ENCODE measurements at regions not wholly inside any gene's neighbourhood (a gene's known extent, or its start where the extent isn't known, plus 50 kb on each side); places are given as distances from the start of the nearest gene placed in this dataset.

GRCh38 chr6:41453244-41453643 lies 92.9 kb upstream of the FOXP4 start:
- Histone ChIP-seq H3K4me3 (ENCODE audit: low read depth in 2 of 2, low read length in 2 of 2) (no peak overlapping the region), H3K27me3 (ENCODE audit: control insufficient read depth, insufficient read depth, low read length) (no peaks in the 10 kb centered on the region; the same call in 1 of the 2 replicates), H3K4me1 (ENCODE audit: control insufficient read depth, insufficient read depth, low read length) (no peaks in the 10 kb centered on the region), H3K27ac (ENCODE audit: low read length) (no peak overlapping the region), H3K36me3 (ENCODE audit: control insufficient read depth, insufficient read depth, low read length) (no peaks in the 10 kb centered on the region), H3K9me3 (ENCODE audit: control insufficient read depth, insufficient read depth, low read depth, low read length) (no peaks in the 10 kb centered on the region)
- ChIA-PET CTCF (interaction anchor here (0.5 to 1.0 kb wide), 2 partner anchors 17 to 102 kb away, joined by 3 read pairs; no protein-coding TSS in a partner anchor), POLR2A (no interaction called here)
- TF ChIP-seq CTCF (IDR thresholded peaks at IDR 0.05) (no peak), REST (IDR thresholded peaks at IDR 0.05; ENCODE audit: insufficient read depth in 1 of 2, low read depth in 2 of 2, low read length in 1 of 2) (no peak), POLR2AphosphoS5 (IDR thresholded peaks at IDR 0.05; ENCODE audit: low read depth, low read length) (no peak), TCF7L2 (IDR thresholded peaks at IDR 0.05; ENCODE audit: low read depth, low read length) (no peak), SIN3A (IDR thresholded peaks at IDR 0.05; ENCODE audit: borderline replicate concordance, insufficient read depth, low read depth, low read length) (no peak)
- no peak for ATAC-seq
- no peak for DNase-seq (ENCODE audit: low read depth, low spot score)
- in situ Hi-C loops (cut with HindIII; ENCODE audit: low pct_unique_long_range_greater_than_20kb, low sequenced_read_pairs) (no loop called here), intact Hi-C loops (cut with micrococcal nuclease; ENCODE audit: unreplicated experiment) (no loop called here)
- BruUV-seq (replicated peaks) = no TSS peak

GRCh38 chr6:41454189-41454789 lies 91.9 kb upstream of the FOXP4 start:
- intact Hi-C loops (cut with micrococcal nuclease; ENCODE audit: unreplicated experiment) (no loop called here), in situ Hi-C loops (cut with HindIII; ENCODE audit: low pct_unique_long_range_greater_than_20kb, low sequenced_read_pairs) (no loop called here)
- no TSS peak for BruUV-seq (replicated peaks)
- H3K4me1 ChIP-seq (ENCODE audit: control insufficient read depth, insufficient read depth, low read length) = no peaks in the 10 kb centered on the region
- H3K27me3 ChIP-seq (ENCODE audit: control insufficient read depth, insufficient read depth, low read length) = no peaks in the 10 kb centered on the region; the same call in 1 of the 2 replicates
- CTCF ChIA-PET = no interaction called here
- ATAC-seq = no peak
- no peak overlapping the region for H3K4me3 ChIP-seq (ENCODE audit: low read depth in 2 of 2, low read length in 2 of 2)
- TF ChIP-seq REST (IDR thresholded peaks at IDR 0.05; ENCODE audit: insufficient read depth in 1 of 2, low read depth in 2 of 2, low read length in 1 of 2) = no peak
- no peak for TF ChIP-seq SIN3A (IDR thresholded peaks at IDR 0.05; ENCODE audit: borderline replicate concordance, insufficient read depth, low read depth, low read length)
- no peak for TF ChIP-seq CTCF (IDR thresholded peaks at IDR 0.05)
- TF ChIP-seq POLR2AphosphoS5 (IDR thresholded peaks at IDR 0.05; ENCODE audit: low read depth, low read length) = no peak
- no peak for TF ChIP-seq TCF7L2 (IDR thresholded peaks at IDR 0.05; ENCODE audit: low read depth, low read length)
- DNase-seq (ENCODE audit: low read depth, low spot score) = no peak
- POLR2A ChIA-PET = no interaction called here
- no peaks in the 10 kb centered on the region for H3K36me3 ChIP-seq (ENCODE audit: control insufficient read depth, insufficient read depth, low read length)
- no peaks in the 10 kb centered on the region for H3K9me3 ChIP-seq (ENCODE audit: control insufficient read depth, insufficient read depth, low read depth, low read length)
- no peak overlapping the region for H3K27ac ChIP-seq (ENCODE audit: low read length)

Data from Panc1 (cell line).